ENCODE measurements at regions not wholly inside any gene's neighbourhood (a gene's known extent, or its start where the extent isn't known, plus 50 kb on each side); places are given as distances from the start of the nearest gene placed in this dataset.

GRCh38 chr6:99073223-99073622 is 125.5 kb upstream of the FBXL4 start:
- POLR2A ChIA-PET, result no interaction called here
- no peak for TF ChIP-seq CTCF (IDR thresholded peaks at IDR 0.05; ENCODE audit: insufficient read depth, low read length, missing control alignments)
- DNase-seq (ENCODE audit: low read depth, low spot score), result no peak
- H3K4me3 ChIP-seq (ENCODE audit: low read depth, low read length), result no peak overlapping the region
- CTCF ChIA-PET, result no interaction called here

- DNase-seq (ENCODE audit: low read depth, low spot score), result no peak
- POLR2A ChIA-PET, result no interaction called here
- no peak for TF ChIP-seq CTCF (IDR thresholded peaks at IDR 0.05; ENCODE audit: insufficient read depth, low read length, missing control alignments)
- CTCF ChIA-PET, result no interaction called here
- H3K4me3 ChIP-seq (ENCODE audit: low read depth, low read length), result no peak overlapping the region
Measured at GRCh38 chr6:99066044-99066443, 118.3 kb upstream of the FBXL4 start.

- no peak overlapping the region for H3K4me3 ChIP-seq (ENCODE audit: low read depth, low read length)
- TF ChIP-seq CTCF (IDR thresholded peaks at IDR 0.05; ENCODE audit: insufficient read depth, low read length, missing control alignments), result no peak
- POLR2A ChIA-PET, result no interaction called here
- DNase-seq (ENCODE audit: low read depth, low spot score), result no peak
- CTCF ChIA-PET, result no interaction called here
Measured at GRCh38 chr6:99064834-99065233, 117.1 kb upstream of the FBXL4 start.

- DNase-seq (ENCODE audit: low read depth, low spot score), result no peak
- no peak overlapping the region for H3K4me3 ChIP-seq (ENCODE audit: low read depth, low read length)
- ChIA-PET POLR2A (no interaction called here), CTCF (no interaction called here)
- no peak for TF ChIP-seq CTCF (IDR thresholded peaks at IDR 0.05; ENCODE audit: insufficient read depth, low read length, missing control alignments)
Measured at GRCh38 chr6:99036672-99037071, 88.9 kb upstream of the FBXL4 start.

- TF ChIP-seq CTCF (IDR thresholded peaks at IDR 0.05; ENCODE audit: insufficient read depth, low read length, missing control alignments), result no peak
- ChIA-PET POLR2A (no interaction called here), CTCF (no interaction called here)
- no peak overlapping the region for H3K4me3 ChIP-seq (ENCODE audit: low read depth, low read length)
- DNase-seq (ENCODE audit: low read depth, low spot score), result no peak
Measured at GRCh38 chr6:99032396-99032795, 84.7 kb upstream of the FBXL4 start.

- ChIA-PET CTCF (no interaction called here), POLR2A (no interaction called here)
- no peak for DNase-seq (ENCODE audit: low read depth, low spot score)
- no peak for TF ChIP-seq CTCF (IDR thresholded peaks at IDR 0.05; ENCODE audit: insufficient read depth, low read length, missing control alignments)
- H3K4me3 ChIP-seq (ENCODE audit: low read depth, low read length), result no peak overlapping the region
Measured at GRCh38 chr6:99031957-99032356, 84.2 kb upstream of the FBXL4 start.
